Activated CD8-positive, alpha-beta memory T cell treated with anti-CD3 and anti-CD28 coated beads, Interleukin-2, amount 50 U/mL, for 24 hours (primary cell): ENCODE measurements at regions not wholly inside any gene's neighbourhood (a gene's known extent, or its start where the extent isn't known, plus 50 kb on each side); places are given as distances from the start of the nearest gene placed in this dataset.

Experiments
- DNase-seq: peaks from one replicate; pipeline ENCODE4 v3.0.0-alpha.2; 2020; ENCODE audit errors: extremely low read depth

DNA sequence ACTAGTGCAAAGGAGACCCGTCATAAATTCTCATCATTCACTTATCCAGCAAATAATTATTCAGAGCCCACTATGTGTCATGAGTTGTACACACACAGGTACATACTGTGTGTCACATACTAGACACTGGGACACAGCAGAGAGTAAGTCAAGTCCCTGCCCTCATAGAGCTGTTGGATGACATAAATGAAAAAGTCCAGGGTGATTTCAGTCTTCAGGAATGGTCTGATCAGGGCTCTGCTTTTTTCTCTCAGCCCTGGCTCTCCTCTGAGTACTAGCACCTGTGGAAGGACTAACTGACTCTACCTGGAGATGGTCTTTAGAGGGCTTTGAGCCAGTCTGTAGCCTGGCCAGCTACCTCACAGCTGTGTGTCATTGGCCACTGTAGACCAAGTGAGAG, 198.0 kb upstream of the LEF1 start:
- no peak for DNase-seq

DNA sequence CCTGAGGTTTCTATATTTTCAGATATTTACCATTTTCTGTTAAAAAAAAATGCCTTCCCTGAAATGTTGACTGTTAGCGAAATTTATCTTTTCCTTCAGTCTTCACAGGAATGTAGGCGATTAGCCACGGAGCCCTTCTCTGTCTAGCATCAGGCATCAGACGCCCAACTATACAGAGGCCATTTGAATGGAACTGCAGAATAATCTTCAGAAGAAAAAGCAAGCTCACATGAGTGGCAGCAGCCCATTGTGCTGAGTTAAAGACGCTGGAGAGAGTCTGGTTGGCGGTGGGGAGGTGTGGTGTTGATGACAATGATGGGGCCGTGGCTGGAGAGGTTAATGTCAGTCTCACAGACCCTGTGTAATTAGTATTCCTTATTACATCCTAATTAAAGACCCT, 196.8 kb upstream of the LEF1 start:
- DNase-seq = no peak

DNA sequence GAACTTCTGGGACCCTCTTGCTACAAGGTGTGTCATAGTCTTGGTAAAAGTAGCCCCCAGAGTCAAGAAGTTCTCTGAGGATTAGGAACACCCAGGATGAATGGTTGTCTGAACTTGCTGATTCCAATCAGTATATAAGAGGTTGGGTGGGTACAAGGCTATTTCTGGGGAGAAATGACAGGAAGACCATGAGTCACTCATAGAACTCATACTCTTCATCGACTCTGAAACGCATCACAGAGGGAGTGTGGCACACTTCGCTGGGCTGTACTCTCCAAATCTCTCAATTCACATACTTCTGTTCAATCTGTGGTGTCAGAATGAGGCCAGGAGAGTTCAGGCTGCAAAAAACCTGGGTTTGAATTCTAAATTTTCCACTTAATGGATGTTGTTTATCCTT, 193.2 kb upstream of the LEF1 start:
- no peak for DNase-seq

DNA sequence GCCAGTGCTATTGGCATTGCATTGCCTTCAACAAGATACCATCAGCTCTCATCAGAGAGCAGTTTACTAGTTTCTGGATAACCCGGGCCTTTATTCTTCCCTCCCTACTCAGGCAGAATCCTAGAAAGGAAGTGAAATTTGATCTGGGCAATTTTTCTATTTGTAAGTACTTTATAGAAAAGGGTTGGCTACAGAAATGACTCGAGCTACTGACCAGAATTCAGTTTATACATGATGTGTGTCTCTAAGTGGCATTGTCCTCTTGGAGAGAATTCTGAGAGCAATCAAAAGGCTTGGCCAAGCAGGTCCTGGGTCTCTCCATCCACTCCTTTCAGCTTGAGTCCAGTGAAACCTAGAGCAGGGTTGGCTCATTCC, 192.7 kb upstream of the LEF1 start:
- no peak for DNase-seq

DNA sequence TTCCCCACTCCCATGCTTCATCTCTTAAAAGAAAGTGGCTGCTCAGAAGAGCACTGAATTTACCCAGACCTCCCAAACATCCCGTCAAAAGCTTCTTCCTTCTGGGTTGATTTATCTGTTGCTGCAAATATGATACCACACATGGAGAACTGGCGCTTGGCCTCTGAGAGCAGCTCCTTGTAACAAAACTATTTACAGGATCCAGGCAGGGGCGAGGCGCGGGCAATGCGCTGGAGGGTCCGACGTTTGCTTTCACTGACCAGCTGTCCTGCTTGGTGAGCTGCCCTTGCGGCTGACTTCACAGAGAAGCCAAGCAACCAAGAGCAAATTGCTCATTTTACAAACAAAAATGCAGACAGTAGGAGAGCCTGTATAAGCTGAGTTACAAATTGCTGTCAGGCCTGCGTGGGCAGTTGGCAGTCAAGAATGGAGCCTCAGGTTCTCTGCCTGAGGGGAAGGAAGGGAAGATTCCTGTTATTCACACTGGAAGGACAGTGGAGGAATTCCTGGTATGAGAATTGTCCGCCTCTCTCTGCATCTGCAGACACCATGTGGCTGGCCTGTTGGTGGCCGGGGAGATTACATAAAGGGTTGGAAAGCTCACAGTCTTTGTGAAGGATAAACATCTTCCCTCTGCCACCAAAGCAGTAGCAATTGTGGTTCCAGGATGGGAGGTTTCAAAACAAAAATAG, 192.2 kb upstream of the LEF1 start:
- no peak for DNase-seq

DNA sequence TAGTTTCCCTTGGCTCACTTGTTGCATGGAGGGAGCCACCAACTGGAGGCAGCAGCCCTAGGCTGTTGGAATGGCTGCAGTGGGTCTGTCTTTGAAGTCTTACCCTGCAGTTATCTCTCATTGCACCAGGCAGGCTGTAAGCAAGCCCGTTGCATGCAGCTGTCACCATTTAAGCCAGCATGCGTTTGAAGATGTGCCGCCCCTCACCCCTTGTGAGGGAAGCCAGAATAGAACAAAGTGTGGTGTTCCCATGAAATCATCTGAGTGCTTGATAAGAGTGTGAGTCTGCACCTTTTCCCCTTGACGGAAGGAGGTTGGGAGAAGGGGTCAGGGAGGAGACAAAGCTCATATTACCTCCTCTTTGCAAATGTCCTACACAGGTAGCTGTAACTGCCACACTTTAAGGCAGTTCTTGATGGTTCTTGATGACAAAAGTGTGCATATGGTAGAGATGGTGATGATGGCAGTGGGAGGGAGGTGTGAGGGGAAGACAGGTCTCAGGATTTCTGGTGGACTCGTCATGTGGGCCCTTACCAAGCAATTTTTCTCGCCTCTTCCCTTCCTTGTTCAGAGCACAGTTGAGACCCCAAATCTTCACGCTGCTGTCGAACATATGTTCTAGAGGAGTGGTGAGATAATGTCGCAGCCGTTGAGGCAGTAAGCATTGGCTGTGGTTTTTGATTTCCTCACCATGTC, 191.4 kb upstream of the LEF1 start:
- no peak for DNase-seq

DNA sequence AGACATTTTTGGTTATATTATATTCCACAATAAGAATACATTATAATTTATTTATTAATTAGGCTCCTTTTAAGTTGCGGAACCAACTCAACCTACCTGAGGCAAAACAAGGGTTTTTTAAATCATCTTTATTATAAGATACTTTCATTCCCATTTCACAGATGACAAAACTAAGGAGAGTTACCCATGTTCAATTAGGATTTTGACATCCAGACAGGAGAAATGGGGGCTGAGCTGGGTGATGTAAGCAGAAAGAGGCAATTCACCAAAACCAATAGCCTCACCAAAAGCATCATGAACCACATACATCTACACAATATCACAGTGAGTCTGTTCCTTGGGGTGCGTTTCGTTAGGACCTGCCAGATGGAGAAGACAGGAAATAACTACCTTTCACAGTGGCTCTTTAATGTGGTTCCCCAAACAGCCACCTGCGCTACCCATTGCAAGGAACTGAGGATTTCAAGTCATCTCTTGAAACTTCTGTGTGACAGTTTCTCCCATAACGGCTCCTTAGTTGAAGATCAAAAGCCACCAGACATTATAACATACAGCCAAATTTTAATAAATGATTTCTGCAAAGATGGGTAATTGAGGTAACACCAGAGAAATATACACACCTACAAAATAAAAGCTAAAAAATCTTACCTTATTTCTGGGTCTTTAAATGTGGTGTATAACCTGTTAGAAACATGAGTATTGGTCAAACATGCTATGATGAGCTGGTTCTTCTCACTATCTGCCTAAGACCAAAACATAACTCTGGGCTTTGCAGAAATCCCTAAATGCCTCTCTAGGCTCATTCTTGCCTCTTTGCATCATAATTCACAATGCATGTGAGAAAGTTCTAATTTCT, 190.6 kb upstream of the LEF1 start:
- DNase-seq = no peak

DNA sequence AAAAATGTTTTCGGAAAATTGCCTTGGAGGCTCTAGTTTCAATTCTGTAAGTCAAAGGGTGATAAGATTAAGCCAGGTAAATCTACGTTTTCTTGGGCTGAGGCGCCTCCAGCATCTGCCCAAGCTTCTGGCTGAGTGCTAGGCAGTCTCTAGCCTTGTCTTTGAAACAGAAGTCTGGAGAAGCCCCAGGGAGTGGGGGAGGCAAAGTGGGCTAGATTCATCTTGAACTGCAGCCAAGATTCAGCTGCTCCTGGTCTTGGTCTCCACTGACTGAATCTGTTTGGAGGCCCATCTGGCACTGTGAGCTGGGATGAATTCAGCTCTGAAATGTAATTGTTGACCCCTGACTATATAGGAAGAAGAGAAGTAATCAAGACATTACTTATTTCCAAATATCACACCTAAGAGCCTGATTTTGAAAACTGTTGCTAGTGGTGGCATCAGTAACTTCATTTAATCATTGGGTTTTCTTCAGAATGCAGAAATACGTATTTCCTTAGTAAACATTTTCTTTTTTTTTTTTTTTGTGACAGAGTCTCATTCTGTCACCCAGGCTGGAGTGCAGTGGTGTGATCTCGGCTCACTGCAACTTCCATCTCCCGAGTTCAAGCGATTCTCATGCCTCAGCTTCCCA, 187.3 kb upstream of the LEF1 start:
- no peak for DNase-seq

DNA sequence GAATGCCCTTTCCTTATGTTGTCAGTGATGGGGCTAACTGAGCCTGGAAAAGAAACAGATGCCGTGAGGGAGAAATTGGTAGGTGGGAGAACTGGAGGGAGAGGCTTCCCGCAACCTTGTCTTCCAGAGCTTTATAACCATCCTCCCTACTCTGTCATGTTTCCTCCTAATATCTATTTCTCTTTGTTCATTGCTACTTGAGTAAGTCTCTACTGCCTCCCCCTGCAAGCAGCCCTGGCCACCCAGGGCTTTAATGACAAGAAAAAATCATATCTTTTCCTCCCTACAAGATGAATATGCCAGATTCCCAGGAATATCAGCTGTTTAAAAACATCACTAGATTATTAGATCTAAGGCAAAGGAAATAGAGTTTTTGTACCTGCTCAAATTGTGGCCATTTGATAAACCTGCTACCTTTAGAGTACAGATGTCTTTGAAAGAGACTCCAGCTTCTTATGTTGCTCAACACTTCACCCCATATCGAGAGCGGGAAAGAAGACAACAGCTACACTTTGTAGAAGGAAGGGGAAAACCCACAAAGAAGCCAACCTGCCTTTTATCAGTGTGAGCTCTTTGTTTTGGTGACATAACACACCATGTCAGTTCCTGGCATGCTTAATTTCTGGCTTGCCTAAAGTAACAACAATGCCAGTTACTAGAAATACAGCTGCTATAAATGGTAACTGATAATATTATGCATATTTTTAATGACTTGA, 186.6 kb upstream of the LEF1 start:
- no peak for DNase-seq

DNA sequence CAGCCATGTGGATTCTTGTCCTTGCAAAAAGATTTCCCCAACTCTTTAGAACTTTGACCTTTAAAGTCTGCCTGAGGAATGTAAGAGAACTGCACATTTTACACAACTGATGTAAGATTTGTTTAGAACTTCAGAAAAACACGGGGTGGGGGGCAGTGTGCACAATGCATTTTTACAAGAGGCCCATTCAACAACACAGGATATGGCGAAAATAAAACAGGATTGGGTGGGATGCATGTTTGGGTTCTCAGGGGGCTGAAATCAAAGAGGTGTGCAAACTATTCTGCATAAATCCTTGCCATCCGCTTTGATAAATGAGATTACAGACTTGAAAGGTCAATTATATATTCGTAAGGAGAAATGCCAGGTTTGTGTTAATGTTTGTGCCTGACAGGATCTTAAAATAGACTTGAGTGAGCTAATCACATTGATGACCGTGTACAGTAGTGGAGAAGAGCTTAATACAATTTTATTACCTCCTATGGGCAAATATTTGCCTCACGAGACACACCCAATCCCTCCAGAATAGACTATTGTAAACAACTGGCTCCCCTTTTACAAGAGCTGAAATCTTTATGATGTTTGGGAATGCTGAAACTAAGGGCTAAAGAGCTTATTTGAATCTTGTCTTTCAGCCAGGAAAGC, 184.1 kb upstream of the LEF1 start:
- DNase-seq = no peak

DNA sequence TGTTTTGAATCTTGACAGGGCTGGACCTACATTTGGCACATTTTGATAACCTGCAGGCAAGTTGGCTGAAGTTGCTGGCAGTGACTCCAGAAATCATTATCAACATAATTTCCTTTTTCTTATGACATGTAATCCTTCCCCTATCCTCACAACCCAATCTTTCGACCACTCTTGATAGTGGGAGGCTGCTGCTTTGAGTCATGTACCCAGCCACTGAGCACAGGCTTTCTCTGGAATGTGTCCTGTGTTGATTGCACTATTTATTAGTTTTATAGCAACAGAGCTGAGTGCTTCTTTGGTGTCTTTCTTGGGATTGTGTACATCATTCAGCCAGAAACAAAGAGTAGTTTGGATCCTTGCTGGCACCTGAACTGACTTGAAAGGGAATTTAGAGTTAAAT, 183.1 kb upstream of the LEF1 start:
- no peak for DNase-seq

DNA sequence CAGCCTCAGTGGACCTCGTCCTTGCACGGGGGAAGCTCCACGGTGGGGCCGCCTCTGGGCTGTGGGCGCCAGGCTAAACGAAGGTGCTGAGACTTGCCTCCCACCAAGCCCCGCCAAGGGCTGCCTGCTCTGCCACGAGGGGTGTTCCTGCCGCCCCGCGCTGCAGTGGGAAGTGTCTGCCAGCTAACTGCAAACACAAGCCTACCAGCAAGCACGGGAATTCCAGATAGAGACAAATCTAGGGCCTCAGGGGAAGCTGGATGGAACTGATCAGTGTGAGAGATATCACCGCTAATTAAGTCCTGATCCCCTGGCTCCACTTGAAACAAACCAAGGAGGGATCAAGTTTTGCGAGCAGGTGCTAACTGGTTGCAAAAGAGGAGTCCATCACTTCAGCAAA, 181.6 kb upstream of the LEF1 start:
- DNase-seq = no peak

DNA sequence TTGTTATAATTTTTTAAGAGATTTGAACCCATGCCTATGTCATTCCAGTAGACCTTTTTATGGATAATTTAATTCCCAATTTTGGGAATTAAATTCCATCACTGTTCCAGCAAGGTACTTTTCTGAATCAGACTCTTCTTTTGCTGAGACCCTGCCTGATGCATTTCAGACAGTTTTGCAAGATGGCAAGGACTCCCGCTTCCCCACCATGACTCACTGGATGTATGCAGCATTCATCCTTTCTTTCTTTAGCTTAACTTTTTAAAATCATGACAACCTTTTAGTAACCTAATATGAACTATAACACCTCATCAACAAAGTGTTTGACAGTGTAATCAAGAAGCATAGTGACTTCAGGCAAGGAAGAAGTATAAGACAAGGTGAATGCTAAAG, 178.1 kb upstream of the LEF1 start:
- no peak for DNase-seq

DNA sequence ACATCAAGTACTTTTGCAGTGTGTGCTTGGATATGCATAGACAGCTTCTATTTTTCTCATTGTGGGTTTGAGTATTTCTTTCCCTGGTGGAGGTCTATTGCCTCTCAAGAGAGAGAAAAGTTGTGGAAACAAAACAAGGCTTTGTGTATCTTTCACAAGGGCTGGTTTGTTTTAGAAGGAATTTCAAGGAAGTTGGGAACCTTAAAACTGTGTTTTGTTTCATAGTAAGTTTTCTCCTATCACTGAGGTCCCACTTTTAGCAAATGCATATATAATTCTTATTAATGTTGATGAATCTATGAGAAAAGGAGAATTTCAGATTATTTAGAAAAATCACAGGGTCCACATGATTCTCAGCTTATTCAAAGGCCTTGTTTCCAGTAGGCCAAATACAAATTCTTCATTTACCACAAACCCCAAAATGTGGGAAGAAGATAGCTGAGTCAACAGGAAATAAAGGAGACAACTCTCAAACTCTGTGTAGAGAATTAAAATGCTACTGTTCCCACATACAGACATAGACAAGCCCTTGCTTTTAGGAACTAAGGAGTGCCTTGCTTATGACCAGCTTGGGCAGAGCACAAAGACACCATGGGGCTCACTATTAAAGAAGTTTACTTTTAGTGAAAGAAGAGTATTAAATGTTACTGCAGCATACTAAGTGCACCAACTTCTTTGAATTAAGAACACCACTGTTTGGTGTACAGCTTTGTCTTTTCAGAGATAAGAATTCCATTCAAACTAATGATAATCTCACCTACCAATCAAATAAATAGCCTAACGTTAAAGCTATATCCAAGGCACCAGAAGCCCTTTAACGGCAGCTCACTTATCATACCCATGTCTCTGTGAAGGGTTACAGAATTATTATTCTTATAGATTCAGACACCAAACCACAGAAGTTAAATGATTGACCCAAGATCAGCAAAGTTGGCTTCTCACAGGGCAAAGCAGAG, 177.4 kb upstream of the LEF1 start:
- no peak for DNase-seq

DNA sequence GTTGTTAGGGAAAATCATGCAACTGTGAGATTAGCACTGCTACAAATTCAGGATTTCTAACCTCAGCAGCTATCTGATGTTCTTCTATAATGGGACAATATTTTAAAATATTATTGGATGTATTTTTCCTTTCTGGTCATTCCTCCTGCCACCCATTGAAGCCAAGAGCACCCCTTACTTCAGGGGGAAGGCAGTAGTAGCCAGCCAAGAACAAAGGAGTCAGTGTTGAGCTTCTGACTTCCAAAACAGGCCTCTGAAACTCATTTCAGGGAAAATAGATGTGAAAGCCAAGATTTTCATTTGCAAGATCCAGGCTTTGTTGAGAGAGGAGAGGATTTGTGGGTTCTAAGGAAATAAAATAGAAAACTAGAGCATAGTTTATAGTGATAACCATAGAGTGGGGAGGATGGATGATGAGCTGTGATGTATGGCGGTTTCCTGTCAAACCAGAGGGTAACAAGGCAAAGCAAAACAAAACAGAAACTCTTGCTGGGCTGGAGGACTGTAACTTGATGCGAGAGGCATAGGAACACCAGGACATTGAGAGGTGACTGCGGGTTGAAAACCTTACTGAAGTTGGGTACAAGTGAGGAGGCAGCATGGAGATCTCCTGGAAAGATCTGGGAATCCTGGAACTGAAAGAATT, 173.7 kb upstream of the LEF1 start:
- no peak for DNase-seq

DNA sequence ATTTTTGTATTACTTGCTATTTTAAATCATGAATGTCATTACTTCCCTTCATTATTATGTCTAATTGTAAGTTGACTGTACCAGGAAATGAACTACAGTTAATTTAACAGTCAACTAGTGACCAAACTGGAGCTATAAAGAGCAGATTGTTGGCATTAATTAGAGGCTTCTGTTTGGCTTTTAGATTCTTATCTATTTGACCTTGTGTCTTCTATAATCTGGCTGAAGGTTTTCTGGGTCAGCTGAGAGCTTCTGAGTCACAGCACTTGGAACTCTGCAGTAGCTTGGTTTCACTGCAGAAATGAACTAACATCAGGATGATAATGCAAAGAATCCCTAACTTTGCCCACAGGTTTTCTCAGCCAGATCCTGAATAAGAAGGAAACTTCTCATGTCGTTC, 169.2 kb upstream of the LEF1 start:
- DNase-seq = no peak

DNA sequence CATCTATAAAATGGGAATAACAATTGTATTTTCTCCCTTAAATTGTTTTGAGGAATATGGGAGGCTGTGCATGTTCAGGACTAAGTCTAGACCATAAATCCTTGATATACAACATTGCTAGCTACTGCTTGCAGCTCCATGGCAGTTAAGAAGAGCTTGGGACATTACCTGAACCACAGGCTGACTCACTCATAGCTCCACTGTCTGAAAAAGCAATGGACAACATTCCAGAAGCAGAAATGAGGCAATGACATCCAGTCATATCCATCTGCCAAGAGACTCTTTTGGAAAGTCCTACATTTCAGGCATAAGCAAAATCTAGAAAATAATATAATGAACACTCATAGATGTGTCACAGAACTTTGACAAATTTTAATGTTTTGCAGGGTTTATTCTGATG, 167.3 kb upstream of the LEF1 start:
- DNase-seq = no peak

DNA sequence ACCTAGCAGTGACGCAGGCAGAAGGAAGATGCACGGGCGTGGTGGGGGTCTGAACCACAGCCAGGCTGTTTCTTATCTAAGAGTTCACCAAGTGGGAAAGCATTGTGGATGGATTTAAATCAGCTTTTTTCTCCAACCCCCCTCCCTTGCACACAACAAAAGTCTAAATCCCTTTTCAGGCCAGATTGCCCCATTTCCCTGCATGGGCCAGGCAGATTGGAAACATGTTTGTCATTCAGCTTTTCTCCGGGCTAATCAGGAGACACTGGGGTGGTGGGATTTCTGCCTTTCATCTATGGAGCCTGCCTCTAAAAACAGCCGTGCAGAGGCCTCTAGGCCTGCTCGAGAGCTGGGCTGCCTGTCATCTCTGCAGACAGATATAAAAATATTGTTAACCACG, 166.3 kb upstream of the LEF1 start:
- no peak for DNase-seq

DNA sequence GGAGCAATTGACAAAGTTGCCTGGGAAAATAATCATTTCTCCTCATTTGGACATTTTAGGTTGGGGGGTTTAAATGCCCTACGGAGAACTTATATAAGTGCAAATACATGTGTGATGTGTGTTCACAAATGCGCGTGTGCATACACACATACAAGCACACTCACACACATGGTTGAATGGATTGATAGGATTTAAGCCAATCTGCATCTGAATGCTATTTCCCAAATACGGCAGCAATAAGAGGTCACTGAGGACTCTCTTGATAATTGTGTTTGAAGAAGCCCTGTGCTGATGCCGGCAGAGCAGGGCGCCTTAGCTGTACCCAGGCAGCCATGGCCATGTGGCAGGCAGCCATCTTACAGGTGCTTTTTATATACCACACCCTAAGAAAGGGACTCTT, 165.3 kb upstream of the LEF1 start:
- DNase-seq = no peak
